ENCODE measurements at regions not wholly inside any gene's neighbourhood (a gene's known extent, or its start where the extent isn't known, plus 50 kb on each side); places are given as distances from the start of the nearest gene placed in this dataset.

DNA sequence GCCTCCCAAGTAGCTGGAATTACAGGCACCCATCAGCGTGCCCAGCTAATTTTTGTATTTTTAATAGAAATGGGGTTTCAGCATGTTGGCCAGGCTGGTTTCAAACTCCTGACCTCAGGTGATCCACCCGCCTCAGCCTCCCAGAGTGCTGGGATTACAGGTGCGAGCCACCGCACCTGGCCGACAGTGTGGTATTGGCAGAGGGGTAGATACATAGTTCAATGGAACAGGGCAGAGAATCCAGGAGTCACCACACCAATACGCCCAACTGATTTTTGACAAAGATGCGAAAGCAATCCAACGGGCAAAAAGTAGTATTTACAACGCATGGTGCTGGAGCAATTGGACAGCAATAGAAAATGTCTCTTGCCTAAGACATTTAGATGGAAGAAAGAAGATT lies 164.0 kb upstream of the PPP1R26 start:
- no peak for DNase-seq (ENCODE audit: low spot score)

GRCh38 chr9:135320331-135320730 lies 159.3 kb upstream of the PPP1R26 start:
- no peak for DNase-seq (ENCODE audit: low spot score)

GRCh38 chr9:135320943-135321342 lies 158.6 kb upstream of the PPP1R26 start:
- DNase-seq (ENCODE audit: low spot score), result no peak

DNA sequence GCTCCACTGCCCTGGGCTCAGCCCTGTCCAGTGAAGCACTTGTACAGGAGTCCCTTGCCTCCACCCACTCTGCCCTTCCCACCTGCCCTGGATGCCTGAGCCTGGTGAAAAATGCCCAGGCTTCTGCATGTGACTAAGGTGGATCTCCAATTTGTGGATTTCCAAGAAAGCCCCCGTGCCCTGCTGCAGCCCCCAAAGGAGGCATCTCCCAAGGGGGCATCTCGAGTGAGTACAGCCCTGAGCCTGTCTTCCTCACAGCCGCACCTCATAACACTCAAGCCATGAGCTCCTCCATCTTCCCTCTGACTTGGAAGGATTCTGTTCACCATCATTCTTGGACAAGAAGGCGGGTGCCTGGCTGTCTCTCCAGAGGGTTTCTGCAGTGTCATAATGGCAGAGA lies 158.0 kb upstream of the PPP1R26 start:
- DNase-seq (ENCODE audit: low spot score), result no peak

DNA sequence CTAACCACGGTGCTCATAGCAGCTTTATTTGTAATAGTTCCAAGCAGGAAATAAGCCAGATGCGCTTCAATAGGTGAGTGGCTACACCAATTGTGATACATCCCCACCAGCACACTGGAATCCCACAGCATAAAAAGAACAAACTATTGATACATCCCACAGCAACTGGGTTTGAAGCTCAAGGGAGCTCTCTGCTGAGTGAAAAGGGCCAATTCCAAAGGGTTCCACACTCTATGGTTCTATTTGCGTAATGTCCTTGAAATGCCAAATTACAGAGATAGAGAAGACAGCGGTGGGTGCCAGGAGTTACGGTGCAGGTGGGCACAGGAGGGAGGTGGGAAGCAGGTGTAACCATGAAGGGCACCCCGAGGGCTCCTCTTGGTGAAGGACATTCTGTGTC lies 155.3 kb upstream of the PPP1R26 start:
- no peak for DNase-seq (ENCODE audit: low spot score)

DNA sequence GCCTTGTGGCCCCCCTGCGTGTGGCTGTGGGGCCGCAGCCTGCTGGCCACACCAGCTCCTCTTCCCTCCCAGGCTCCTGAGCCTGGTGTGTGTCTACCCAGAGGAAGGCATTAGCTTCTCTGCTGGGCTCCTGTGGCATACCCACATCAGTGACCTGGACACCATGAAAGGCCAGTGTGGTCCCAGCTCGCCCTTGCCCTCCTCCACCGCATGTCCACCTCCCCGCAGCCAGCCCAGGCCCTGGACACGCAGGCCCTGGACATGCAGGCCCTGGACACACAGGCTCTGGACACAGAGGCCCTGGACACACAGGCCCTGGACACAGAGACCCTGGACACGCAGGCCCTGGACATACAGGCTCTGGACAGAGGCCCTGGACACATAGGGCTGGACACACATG lies 153.4 kb upstream of the PPP1R26 start:
- DNase-seq (ENCODE audit: low spot score), result no peak

DNA sequence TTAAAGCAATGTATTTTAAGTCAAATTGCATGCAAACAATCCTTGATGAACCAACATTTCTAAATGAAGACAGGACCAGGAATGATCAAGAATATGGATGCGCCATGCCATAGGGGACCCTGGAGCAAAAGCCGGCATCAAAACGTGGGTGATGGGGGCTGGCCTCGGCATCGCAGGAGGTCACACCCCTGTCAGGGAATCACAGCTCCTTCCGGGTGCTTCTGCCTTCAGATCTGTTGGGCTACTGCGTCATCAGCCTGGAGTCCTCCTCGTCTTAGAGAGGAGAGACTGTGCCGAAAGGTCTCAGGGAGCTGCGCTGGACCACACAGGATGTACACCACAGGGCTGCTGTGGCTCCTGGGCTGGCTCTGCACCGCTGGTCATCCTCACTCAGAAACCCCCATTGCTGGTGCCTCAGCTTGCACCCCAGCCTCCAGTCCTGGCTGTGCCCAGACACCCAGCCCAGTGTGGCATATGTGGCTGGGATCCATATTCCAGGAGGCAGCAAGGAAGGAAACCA lies 152.9 kb upstream of the PPP1R26 start:
- DNase-seq (ENCODE audit: low spot score), result no peak

DNA sequence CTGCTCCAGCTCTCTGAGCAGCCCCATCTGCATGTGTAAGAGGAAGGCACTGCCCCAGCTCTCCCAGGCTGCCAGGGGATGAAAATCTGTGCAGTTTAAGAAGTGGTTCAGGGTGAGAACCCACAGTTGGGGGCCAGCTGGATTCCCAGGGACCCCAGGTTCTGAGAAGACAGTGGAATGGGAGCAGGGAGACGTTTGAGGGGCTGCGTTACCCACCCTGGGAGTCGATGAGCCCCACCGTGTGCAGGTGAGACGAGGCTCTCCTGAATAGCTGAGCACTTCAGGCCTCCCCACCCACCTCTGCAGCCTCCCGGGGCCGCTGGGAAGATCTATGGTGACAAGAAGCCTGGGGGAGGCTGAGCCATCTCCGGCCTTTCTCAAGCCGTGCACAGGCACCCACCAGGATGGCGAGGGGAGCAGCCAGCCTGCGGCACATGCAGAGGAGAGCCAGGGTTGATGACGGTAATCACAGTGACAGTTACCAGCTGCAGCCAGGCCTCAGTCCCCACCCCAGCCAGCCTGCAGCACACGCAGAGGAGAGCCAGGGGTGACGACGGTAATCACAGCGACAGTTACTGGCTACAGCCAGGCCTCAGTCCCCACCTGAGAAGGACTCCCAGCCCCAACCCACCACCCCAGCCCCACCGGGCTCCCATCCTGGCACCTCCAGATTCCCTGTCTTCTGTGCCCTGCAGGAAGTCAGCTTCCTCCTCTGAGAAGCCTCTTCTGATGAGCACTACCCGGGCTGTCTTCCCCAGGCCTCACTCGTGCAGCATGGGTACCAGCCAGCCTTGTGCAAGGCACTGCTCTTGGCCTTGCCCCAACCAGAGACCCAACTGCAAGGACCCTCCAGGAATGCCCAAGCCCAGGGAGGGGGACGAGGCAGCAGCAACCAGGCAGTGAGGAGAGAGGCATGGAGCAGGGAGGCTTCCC lies 150.8 kb upstream of the PPP1R26 start:
- no peak for DNase-seq (ENCODE audit: low spot score)

DNA sequence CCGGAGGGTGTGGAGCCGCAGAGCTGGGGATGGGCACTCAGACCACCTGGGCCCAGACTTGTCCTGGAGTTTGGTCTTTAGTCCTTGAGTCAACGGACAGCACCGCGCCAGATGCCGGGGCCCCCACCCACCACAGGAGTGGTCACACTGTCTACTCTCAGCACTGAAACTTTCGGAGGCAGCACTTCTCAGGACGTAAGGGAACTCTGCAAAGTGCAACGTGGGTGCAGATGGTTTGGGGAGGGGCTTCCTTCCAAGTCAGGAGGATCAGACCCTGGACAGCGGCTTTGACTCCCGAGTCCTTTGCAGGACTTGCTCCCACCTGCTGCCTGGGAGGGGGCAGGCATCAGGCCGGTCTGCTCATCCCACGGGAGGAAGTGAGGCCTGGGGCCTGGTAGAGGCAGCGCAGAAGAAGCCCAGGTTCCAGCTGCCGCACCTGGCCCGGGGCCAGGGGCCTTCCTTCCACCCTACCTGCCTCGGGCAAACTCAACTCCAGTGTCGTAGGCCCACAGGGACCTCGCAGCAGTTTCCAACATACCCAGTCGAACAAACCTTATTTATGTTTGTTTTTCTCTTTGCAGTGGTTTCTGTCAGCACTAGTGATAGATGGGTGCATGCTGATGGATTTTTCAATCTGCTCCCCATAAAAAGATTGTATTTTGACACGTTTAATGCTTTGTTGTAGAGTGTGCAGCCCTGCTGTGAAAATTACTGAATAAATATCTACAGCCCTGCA lies 149.8 kb upstream of the PPP1R26 start:
- DNase-seq (ENCODE audit: low spot score), result no peak

- no peak for DNase-seq (ENCODE audit: low spot score)
Measured at GRCh38 chr9:135330307-135330631, 149.3 kb upstream of the PPP1R26 start.

DNA sequence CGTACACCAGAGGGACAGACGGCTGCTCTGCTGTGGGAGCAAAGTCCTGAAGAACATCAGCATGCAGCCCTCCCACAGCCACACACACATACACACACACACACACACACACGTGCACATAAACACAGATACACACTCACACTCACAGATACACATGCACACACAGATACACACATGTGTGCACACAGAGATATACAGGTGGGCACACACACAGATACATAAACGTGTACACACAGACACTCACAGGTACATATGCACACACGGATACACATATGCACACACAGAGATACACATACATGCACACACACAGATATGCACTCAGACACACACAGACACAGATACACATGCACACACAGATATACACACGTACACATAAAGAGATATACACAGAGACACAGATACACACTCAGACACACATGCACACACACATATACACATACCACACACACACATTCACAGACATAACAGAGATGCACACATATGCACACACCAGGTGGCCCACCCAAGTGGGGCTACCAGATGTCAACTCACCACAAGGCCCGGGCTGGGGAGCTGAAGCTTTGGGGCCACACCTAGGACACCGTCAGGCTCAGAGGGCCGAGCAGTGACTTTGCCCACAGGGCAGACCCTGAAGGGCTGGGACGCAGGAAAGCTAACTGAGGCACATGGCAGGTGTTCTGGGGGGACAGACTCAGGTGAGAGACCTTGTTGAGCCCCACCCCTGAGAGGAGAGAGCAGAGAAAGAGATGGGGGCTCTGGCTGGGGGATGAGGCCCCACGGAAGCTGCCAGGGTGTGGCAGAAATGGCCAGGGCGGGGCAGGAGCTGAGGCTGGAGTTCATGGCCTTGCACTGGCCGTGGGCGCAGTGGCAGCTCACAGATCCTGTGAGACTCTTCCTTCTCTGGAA lies 148.6 kb upstream of the PPP1R26 start:
- no peak for DNase-seq (ENCODE audit: low spot score)

DNA sequence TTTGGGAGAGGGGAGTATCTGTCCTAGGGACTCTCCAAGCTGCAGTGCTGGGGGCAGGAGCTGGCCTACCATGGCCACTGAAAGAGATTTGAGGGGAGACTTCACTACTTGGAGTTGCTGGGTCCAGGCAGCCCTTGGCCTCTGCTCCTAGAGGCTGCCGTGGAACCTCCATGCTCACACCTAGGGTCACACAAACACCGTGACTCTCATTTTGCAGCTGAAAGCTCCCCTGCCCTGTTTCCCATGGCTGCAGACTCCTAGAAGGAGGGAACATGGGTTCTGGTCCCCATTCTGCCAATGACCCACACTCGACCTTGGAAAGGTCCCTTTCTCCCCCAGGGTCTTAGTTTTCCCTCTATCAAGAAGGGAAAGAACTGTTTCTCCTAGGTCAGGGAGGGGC lies 147.1 kb upstream of the PPP1R26 start:
- DNase-seq (ENCODE audit: low spot score), result no peak

DNA sequence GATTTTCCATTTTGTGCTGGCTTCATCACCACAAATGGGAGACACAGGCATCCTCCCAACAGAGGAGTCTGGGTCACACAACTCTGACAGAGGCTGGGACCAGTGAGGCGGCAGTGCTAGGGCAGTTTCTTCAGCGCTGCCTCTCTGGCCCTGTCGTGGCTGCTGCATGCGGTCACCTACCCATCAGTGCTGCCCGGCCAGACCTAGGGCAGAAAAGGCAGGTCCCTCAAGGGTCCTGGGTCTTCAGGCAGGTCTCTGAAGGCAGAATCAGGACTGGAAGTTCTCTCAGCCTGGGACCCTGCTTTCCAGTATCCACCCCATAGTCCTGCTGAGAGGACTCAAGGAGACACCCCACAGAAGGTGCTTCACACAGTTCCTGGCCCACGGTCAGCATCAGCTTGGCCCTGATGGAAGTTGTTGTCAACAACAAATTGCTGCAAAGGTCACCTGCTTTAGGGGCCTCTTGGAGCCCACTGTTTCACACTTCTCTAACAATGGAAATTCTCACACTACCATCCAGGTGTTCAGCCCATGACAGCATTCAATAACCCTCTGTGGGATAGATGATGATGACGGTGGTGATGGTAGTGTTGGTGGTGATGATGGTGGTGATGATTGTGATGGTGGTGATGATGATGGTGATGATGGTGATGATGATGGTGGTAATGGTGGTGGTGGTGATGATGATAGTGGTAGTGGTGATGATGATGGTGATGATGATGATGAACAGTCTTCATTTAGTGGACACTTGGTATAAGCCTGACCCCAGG lies 146.4 kb upstream of the PPP1R26 start:
- DNase-seq (ENCODE audit: low spot score), result no peak

DNA sequence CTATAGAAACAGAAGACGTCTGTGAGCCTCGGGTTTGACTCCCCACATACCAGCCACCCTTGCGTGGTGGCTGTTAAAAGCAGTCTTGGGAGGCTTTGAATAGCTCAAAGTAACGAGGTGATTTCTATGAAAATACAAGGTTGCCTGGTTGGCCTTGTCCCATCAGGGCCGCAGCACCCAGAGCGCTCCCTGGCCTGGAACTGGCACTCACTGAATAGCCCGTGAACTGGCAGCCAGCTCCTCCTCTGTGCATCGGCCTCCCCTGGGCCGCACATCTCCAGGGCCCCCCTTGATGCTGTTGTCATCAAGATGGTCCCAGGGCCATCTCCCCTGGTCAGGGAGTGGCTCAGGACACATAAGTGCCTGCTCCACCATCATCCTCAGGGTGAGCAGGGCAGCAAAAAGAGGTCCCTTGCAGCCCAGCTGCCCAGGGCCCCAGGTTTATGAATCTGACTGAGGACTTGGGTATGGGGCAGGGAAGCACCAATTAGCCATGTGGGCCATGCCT lies 144.6 kb upstream of the PPP1R26 start:
- DNase-seq (ENCODE audit: low spot score), result no peak

DNA sequence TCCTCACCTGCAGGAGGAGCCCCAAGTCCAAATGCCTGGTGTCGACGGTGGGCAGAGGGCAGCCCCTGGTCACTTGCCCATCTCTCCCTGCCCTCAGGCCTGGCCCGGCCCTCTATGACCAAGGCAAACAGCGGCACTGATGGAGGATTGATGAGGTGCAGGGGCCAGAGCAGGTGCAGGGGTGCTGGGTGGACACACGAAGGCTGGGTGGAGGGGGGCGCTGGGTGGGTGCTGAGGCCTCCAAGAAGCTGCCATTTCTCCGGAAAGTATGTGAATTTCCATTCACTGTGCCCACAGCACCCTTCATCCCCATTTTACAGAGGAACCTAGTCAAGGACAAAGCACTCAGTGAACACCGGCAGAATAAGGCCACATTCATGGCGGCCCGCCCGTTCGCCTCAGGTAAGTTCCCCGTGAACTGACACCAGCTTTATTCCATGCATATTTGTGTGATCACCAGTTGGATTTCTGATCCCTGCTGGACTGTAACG lies 143.8 kb upstream of the PPP1R26 start:
- no peak for DNase-seq (ENCODE audit: low spot score)

DNA sequence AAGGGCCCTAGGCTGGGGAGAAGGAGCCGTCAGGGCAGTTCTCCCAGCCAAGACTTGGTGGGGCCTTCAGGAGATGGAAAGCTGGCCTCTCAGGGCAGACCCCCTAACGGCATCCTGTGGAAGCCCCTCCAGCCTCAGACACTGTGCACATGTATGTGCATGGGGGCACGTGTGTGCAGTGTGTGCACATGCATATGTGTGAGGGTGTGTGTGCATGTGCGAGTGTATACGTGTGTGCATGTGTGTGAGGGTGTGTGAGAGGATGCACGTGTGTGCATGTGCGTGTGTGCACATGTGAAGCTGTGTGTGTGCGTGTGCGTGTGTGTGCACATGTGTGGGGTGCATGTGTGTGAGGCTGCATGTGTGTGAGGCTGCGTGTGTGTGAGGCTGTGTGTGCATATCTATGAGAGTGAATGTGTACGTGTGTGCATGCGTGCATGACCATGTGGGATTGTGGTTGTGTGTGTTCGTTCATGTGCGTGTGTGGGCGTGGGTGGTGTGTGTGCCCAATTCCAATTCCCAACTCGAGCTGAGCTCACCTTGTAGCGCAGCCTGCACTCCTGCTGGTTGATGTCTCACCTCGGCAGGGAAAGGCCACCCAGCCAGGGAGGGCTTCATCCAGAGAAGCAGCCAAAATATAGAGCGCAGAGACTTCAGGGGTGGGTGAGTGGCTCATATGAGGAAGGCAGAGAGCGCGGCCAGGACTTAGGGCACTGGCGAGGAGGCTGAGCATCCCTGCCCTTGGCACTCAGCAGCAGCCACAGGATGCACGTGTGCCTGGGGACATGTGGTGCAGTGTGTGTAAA lies 142.7 kb upstream of the PPP1R26 start:
- no peak for DNase-seq (ENCODE audit: low spot score)

GRCh38 chr9:135338546-135338945 lies 141.0 kb upstream of the PPP1R26 start:
- DNase-seq (ENCODE audit: low spot score), result no peak

- no peak for DNase-seq (ENCODE audit: low spot score)
Measured at GRCh38 chr9:135339378-135339973, 140.1 kb upstream of the PPP1R26 start.

- no peak for DNase-seq (ENCODE audit: low spot score)
Measured at GRCh38 chr9:135340143-135340655, 139.4 kb upstream of the PPP1R26 start.
